Panc1 (cell line): ENCODE measurements at regions not wholly inside any gene's neighbourhood (a gene's known extent, or its start where the extent isn't known, plus 50 kb on each side); places are given as distances from the start of the nearest gene placed in this dataset.

Experiments used
- POLR2AphosphoS5 ChIP-seq: IDR thresholded peaks from 2 replicates; pipeline ENCODE4 v1.6.1; 2012; ENCODE audit warnings: mild to moderate bottlenecking, low read depth, low read length, moderate library complexity
- TCF7L2 ChIP-seq: IDR thresholded peaks from 2 replicates; pipeline ENCODE4 v1.6.1; 2011; ENCODE audit warnings: mild to moderate bottlenecking, low read depth, low read length, inconsistent platforms

GRCh38 chr18:50457639-50458038, 82.8 kb downstream of the SKA1 start:
- TF ChIP-seq POLR2AphosphoS5 (no peak), TCF7L2 (no peak)
